Glomerular endothelial cell (primary cell): ENCODE measurements at regions not wholly inside any gene's neighbourhood (a gene's known extent, or its start where the extent isn't known, plus 50 kb on each side); places are given as distances from the start of the nearest gene placed in this dataset.
"Not testable (repeated sequence)": the region's sequence is repeated elsewhere in the genome, so short reads cannot be mapped to it uniquely, and the experiment has no call there.

Source experiments
- DNase-seq: peaks from one replicate; pipeline ENCODE4 v3.0.0-alpha.2; 2011; ENCODE audit warnings: low read depth, low spot score; ENCODE audit errors: extremely low read depth

- DNase-seq, result no peak
These were observed 444.8 kb upstream of the MKI67 start for GRCh38 chr10:128571071-128571470.

GRCh38 chr10:128571745-128572144 lies 445.5 kb upstream of the MKI67 start:
- DNase-seq, result no peak

GRCh38 chr10:128572696-128573095 lies 446.5 kb upstream of the MKI67 start:
- no peak for DNase-seq

- no peak for DNase-seq
These were observed 447.1 kb upstream of the MKI67 start for GRCh38 chr10:128573281-128573845.

- no peak for DNase-seq
These were observed 447.8 kb upstream of the MKI67 start for GRCh38 chr10:128573986-128574385.

GRCh38 chr10:128574581-128575210 lies 448.5 kb upstream of the MKI67 start:
- no peak for DNase-seq

GRCh38 chr10:128575761-128576160 lies 449.5 kb upstream of the MKI67 start:
- no peak for DNase-seq

GRCh38 chr10:128576336-128576735 lies 450.1 kb upstream of the MKI67 start:
- no peak for DNase-seq

GRCh38 chr10:128576943-128577670 lies 450.9 kb upstream of the MKI67 start:
- DNase-seq, result no peak

- no peak for DNase-seq
These were observed 451.9 kb upstream of the MKI67 start for GRCh38 chr10:128577958-128578750.

- no peak for DNase-seq
These were observed 452.5 kb upstream of the MKI67 start for GRCh38 chr10:128578766-128579165.

- no peak for DNase-seq
These were observed 453.1 kb upstream of the MKI67 start for GRCh38 chr10:128579280-128579865.

- DNase-seq, result no peak
These were observed 453.7 kb upstream of the MKI67 start for GRCh38 chr10:128579901-128580300.

GRCh38 chr10:128583125-128583524 lies 456.9 kb upstream of the MKI67 start:
- DNase-seq, result not testable (repeated sequence)

GRCh38 chr10:128586599-128586998 lies 460.4 kb upstream of the MKI67 start:
- not testable (repeated sequence) for DNase-seq

- DNase-seq, result no peak
These were observed 461.5 kb upstream of the MKI67 start for GRCh38 chr10:128587689-128588088.

GRCh38 chr10:128588402-128588801 lies 462.2 kb upstream of the MKI67 start:
- no peak for DNase-seq

GRCh38 chr10:128594688-128595087 lies 468.5 kb upstream of the MKI67 start:
- DNase-seq, result no peak

- no peak for DNase-seq
These were observed 470.7 kb upstream of the MKI67 start for GRCh38 chr10:128596906-128597305.

- DNase-seq, result no peak
These were observed 472.8 kb upstream of the MKI67 start for GRCh38 chr10:128599030-128599429.

- DNase-seq, result no peak
These were observed 473.3 kb upstream of the MKI67 start for GRCh38 chr10:128599538-128599937.
